ENCODE measurements at regions not wholly inside any gene's neighbourhood (a gene's known extent, or its start where the extent isn't known, plus 50 kb on each side); places are given as distances from the start of the nearest gene placed in this dataset.
A peak's percentile ranks its signal among the peaks of the same experiment; 100 is the strongest.

GRCh38 chr17:13909901-13910519 lies 159.3 kb upstream of the COX10 start:
- H3K4me3 Mint-ChIP-seq, result no peak overlapping the region
- no peaks in the 10 kb centered on the region for H3K36me3 Mint-ChIP-seq (ENCODE audit: low read depth)
- no peaks in the 10 kb centered on the region for H3K27me3 Mint-ChIP-seq
- ChIA-PET CTCF (no interaction called here), POLR2A (no interaction called here)
- no peak for DNase-seq
- H3K4me1 Mint-ChIP-seq, result peaks cover 14% of the 10 kb centered on the region
- H3K27ac Mint-ChIP-seq, result no peak overlapping the region
- H3K9me3 Mint-ChIP-seq, result no peaks in the 10 kb centered on the region
- ATAC-seq (ENCODE audit: low read depth), result no peak
- no peak for TF ChIP-seq CTCF (IDR thresholded peaks at IDR 0.05)
- intact Hi-C loops (cut with micrococcal nuclease), result no loop called here

- DNase-seq (no peak), ATAC-seq (ENCODE audit: low read depth) (peak; percentile 77)
- peak overlapping the region; percentile 77 for H3K27ac Mint-ChIP-seq
- no peaks in the 10 kb centered on the region for H3K27me3 Mint-ChIP-seq
- H3K4me1 Mint-ChIP-seq, result peaks cover 72% of the 10 kb centered on the region
- ChIA-PET POLR2A (interaction anchor here (1.7 kb wide), 1 partner anchor 14 kb away, joined by 11 read pairs; no protein-coding TSS in a partner anchor), CTCF (interaction anchor here (1.4 kb wide), 1 partner anchor 383 kb away, joined by 3 read pairs; the partner anchor contains the start of gene HS3ST3B1)
- no peaks in the 10 kb centered on the region for H3K9me3 Mint-ChIP-seq
- peak overlapping the region; percentile 48 for H3K4me3 Mint-ChIP-seq
- no peak for TF ChIP-seq CTCF (IDR thresholded peaks at IDR 0.05)
- intact Hi-C loops (cut with micrococcal nuclease), result loop anchor here (2.0 kb wide), 1 partner anchor 13 kb away; no protein-coding TSS in a partner anchor
- H3K36me3 Mint-ChIP-seq (ENCODE audit: low read depth), result no peaks in the 10 kb centered on the region
Observed at GRCh38 chr17:13917634-13918033, 151.7 kb upstream of the COX10 start.

GRCh38 chr17:13918247-13918646 lies 151.1 kb upstream of the COX10 start:
- DNase-seq (no peak), ATAC-seq (ENCODE audit: low read depth) (no peak)
- intact Hi-C loops (cut with micrococcal nuclease), result no loop called here
- ChIA-PET CTCF (interaction anchor here (1.4 kb wide), 1 partner anchor 382 kb away, joined by 3 read pairs; the partner anchor contains the start of gene HS3ST3B1), POLR2A (interaction anchor here (1.7 kb wide), 1 partner anchor 14 kb away, joined by 11 read pairs; no protein-coding TSS in a partner anchor)
- Mint-ChIP-seq H3K9me3 (no peaks in the 10 kb centered on the region), H3K4me3 (peak overlapping the region; percentile 48), H3K27me3 (no peaks in the 10 kb centered on the region), H3K36me3 (ENCODE audit: low read depth) (no peaks in the 10 kb centered on the region), H3K4me1 (peaks cover 74% of the 10 kb centered on the region), H3K27ac (peak overlapping the region; percentile 77)
- no peak for TF ChIP-seq CTCF (IDR thresholded peaks at IDR 0.05)

GRCh38 chr17:13919818-13920217 lies 149.5 kb upstream of the COX10 start:
- intact Hi-C loops (cut with micrococcal nuclease), result loop anchor here (1.0 kb wide), 1 partner anchor 11 kb away; no protein-coding TSS in a partner anchor
- DNase-seq, result no peak
- Mint-ChIP-seq H3K4me1 (peaks cover 72% of the 10 kb centered on the region), H3K9me3 (no peaks in the 10 kb centered on the region), H3K4me3 (peak overlapping the region; percentile 47), H3K36me3 (ENCODE audit: low read depth) (no peaks in the 10 kb centered on the region), H3K27me3 (no peaks in the 10 kb centered on the region), H3K27ac (peak overlapping the region; percentile 73)
- no peak for ATAC-seq (ENCODE audit: low read depth)
- POLR2A ChIA-PET, result interaction anchor here (1.4 kb wide), 1 partner anchor 11 kb away, joined by 5 read pairs; no protein-coding TSS in a partner anchor
- TF ChIP-seq CTCF (IDR thresholded peaks at IDR 0.05), result no peak
- CTCF ChIA-PET, result no interaction called here

GRCh38 chr17:13920413-13920812 lies 148.9 kb upstream of the COX10 start:
- CTCF ChIA-PET, result no interaction called here

More at GRCh38 chr17:13920413-13920812, 148.9 kb upstream of the COX10 start:
- Mint-ChIP-seq H3K36me3 (ENCODE audit: low read depth) (no peaks in the 10 kb centered on the region), H3K4me1 (peaks cover 70% of the 10 kb centered on the region), H3K27ac (peak overlapping the region; percentile 73), H3K4me3 (peak overlapping the region; percentile 50), H3K27me3 (no peaks in the 10 kb centered on the region), H3K9me3 (no peaks in the 10 kb centered on the region)
- intact Hi-C loops (cut with micrococcal nuclease), result loop anchor here (1.0 kb wide), 1 partner anchor 11 kb away; no protein-coding TSS in a partner anchor
- POLR2A ChIA-PET, result interaction anchor here (1.4 kb wide), 1 partner anchor 11 kb away, joined by 5 read pairs; no protein-coding TSS in a partner anchor
- ATAC-seq (ENCODE audit: low read depth), result peak; percentile 55
- no peak for TF ChIP-seq CTCF (IDR thresholded peaks at IDR 0.05)
- no peak for DNase-seq
